MCF 10A (cell line): ENCODE measurements at regions not wholly inside any gene's neighbourhood (a gene's known extent, or its start where the extent isn't known, plus 50 kb on each side); places are given as distances from the start of the nearest gene placed in this dataset.

Experiments used
- BruUV-seq: library from RNA; stranded (reverse); fragments of 400-500 nt; replicated peaks from 2 replicates; lab custom pipeline; 2021; lab: Mats Ljungman, UMichigan
- CTCF ChIA-PET: fragments of 300-600 bp; sonication (Branson Sonifier 250); formaldehyde crosslinking; extraction: SDS; loops from one replicate; lab custom pipeline; 2021; ENCODE audit warnings: antibody characterized with exemption, inconsistent platforms; lab: Yijun Ruan, JAX
- POLR2A ChIA-PET: fragments of 300-600, 350-650 bp; sonication (Branson Sonifier 250); formaldehyde crosslinking; extraction: SDS; loops from one replicate; lab custom pipeline; 2020; ENCODE audit warnings: antibody characterized with exemption, inconsistent platforms; lab: Yijun Ruan, JAX
- DNase-seq: peaks from one replicate; pipeline ENCODE4 v3.0.0-alpha.2; 2018; ENCODE audit not compliant: unreplicated experiment
- H3K27ac Mint-ChIP-seq: one replicate; pipeline ENCODE4 v1.8.0; 2022; ENCODE audit warnings: mild to moderate bottlenecking, low read depth, mixed read lengths; ENCODE audit not compliant: unreplicated experiment
- H3K27me3 Mint-ChIP-seq: one replicate; pipeline ENCODE4 v1.8.0; 2022; ENCODE audit warnings: mixed read lengths; ENCODE audit not compliant: insufficient read depth, unreplicated experiment
- H3K36me3 Mint-ChIP-seq: one replicate; pipeline ENCODE4 v1.8.0; 2022; ENCODE audit warnings: mild to moderate bottlenecking, moderate library complexity, mixed read lengths; ENCODE audit not compliant: insufficient read depth, unreplicated experiment
- H3K4me1 Mint-ChIP-seq: one replicate; pipeline ENCODE4 v1.8.0; 2022; ENCODE audit warnings: mixed read lengths; ENCODE audit not compliant: insufficient read depth, unreplicated experiment
- H3K4me3 Mint-ChIP-seq: one replicate; pipeline ENCODE4 v1.8.0; 2022; ENCODE audit warnings: mild to moderate bottlenecking, moderate library complexity, mixed read lengths; ENCODE audit not compliant: unreplicated experiment
- H3K9me3 Mint-ChIP-seq: one replicate; pipeline ENCODE4 v1.8.0; 2022; ENCODE audit warnings: mixed read lengths; ENCODE audit not compliant: unreplicated experiment
- intact Hi-C: fragments of 100-400 bp; cut with micrococcal nuclease; formaldehyde crosslinking; loops from 2 replicates; pipeline ENCODE4 v1.14.1; 2022
- TF ChIP-seq, protein P1 (sequence below): fragments of 200-600 bp; IDR thresholded peaks from one replicate; pipeline ENCODE4 v1.8.0; 2022; ENCODE audit warnings: antibody characterized with exemption, mild to moderate bottlenecking; ENCODE audit not compliant: unreplicated experiment

DNA sequence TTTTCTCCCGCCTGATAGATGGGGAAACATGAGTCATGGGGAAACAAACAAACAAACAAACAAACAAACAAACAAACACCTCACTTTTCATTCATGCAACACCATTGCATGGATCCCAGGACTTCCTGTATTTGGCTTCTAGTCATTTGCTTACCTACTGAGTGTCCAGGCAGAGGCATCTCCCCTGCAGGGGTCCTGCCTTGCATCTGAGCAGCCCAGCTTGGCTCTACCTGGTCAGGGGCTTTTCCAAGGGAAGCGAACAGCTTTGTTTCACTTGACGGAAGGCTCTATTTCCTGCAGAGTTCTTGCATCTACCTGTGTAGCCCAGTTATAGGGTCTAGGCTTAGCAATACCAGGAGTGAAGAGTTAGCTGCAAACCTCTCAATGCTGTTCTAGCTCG lies 374.2 kb downstream of the GATA3 start:
- ChIA-PET CTCF (interaction anchor here (0.6 kb wide), 1 partner anchor 350 kb away, joined by 3 read pairs; no protein-coding TSS in a partner anchor), POLR2A (no interaction called here)
- intact Hi-C loops: no loop called here
- DNase-seq: no peak
- Mint-ChIP-seq H3K27ac (no peak overlapping the region), H3K4me1 (no peaks in the 10 kb centered on the region), H3K4me3 (no peak overlapping the region), H3K36me3 (no peaks in the 10 kb centered on the region), H3K27me3 (no peaks in the 10 kb centered on the region), H3K9me3 (no peaks in the 10 kb centered on the region)
- no TSS peak for BruUV-seq
- TF ChIP-seq, protein P1, sequence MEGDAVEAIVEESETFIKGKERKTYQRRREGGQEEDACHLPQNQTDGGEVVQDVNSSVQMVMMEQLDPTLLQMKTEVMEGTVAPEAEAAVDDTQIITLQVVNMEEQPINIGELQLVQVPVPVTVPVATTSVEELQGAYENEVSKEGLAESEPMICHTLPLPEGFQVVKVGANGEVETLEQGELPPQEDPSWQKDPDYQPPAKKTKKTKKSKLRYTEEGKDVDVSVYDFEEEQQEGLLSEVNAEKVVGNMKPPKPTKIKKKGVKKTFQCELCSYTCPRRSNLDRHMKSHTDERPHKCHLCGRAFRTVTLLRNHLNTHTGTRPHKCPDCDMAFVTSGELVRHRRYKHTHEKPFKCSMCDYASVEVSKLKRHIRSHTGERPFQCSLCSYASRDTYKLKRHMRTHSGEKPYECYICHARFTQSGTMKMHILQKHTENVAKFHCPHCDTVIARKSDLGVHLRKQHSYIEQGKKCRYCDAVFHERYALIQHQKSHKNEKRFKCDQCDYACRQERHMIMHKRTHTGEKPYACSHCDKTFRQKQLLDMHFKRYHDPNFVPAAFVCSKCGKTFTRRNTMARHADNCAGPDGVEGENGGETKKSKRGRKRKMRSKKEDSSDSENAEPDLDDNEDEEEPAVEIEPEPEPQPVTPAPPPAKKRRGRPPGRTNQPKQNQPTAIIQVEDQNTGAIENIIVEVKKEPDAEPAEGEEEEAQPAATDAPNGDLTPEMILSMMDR: no peak

DNA sequence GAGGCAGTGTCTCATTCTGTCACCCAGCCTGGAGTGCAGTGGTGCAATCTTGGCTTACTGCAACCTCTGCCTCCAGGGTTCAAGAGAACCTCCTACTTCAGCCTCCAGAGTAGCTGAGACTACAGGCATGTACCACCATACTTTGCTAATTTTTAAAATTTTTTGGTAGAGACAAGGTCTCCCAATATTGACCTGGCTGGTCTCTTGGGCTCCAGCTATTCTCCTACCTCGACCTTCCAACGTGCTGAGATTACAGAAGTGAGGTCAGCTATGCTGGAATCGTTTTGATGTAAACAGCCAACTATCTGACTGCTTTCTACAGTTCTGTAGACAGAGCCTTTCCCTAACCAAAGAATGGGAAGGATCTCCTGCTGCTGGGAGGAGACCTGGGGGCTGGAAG lies 375.8 kb downstream of the GATA3 start:
- Mint-ChIP-seq H3K4me1 (peaks cover 6% of the 10 kb centered on the region), H3K27me3 (no peaks in the 10 kb centered on the region), H3K36me3 (no peaks in the 10 kb centered on the region), H3K27ac (no peak overlapping the region), H3K9me3 (no peaks in the 10 kb centered on the region), H3K4me3 (no peak overlapping the region)
- BruUV-seq: no TSS peak
- ChIA-PET POLR2A (interaction anchor here (1.2 kb wide), 1 partner anchor 57 kb away, joined by 3 read pairs; no protein-coding TSS in a partner anchor), CTCF (interaction anchor here (1.3 kb wide), 1 partner anchor 14 kb away, joined by 3 read pairs; no protein-coding TSS in a partner anchor)
- TF ChIP-seq, protein P1: no peak
- no peak for DNase-seq
- intact Hi-C loops: no loop called here

DNA sequence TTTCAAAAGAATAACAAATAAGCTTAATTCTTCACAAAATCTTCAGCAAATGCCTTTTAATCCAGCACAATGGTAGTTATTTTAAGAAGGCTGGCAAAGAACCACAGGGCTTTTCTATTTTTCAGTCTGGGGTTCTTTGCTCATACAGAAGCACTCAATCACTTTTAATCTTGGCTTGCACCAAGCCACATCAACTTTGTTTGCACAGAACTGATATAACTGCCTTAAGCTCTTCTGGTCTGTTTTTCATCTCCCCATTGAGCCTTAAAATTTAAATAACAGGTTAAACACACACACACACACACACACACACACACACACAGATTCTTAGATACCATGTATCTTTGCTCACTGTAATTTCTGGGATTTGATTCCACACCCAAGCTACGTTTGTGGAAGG lies 377.0 kb downstream of the GATA3 start:
- no peaks in the 10 kb centered on the region for H3K27me3 Mint-ChIP-seq
- no peak overlapping the region for H3K27ac Mint-ChIP-seq
- intact Hi-C loops: no loop called here
- DNase-seq: no peak
- POLR2A ChIA-PET: interaction anchor here (0.7 to 0.8 kb wide), 2 partner anchors 120 to 373 kb away, joined by 3 to 4 read pairs; no protein-coding TSS in a partner anchor
- no peak overlapping the region for H3K4me3 Mint-ChIP-seq
- CTCF ChIA-PET: interaction anchor here (0.8 to 1.3 kb wide), 2 partner anchors 13 to 19 kb away, joined by 3 to 4 read pairs; no protein-coding TSS in a partner anchor
- no TSS peak for BruUV-seq
- H3K4me1 Mint-ChIP-seq: peaks cover 13% of the 10 kb centered on the region
- H3K36me3 Mint-ChIP-seq: no peaks in the 10 kb centered on the region
- H3K9me3 Mint-ChIP-seq: no peaks in the 10 kb centered on the region
- TF ChIP-seq, protein P1: no peak

DNA sequence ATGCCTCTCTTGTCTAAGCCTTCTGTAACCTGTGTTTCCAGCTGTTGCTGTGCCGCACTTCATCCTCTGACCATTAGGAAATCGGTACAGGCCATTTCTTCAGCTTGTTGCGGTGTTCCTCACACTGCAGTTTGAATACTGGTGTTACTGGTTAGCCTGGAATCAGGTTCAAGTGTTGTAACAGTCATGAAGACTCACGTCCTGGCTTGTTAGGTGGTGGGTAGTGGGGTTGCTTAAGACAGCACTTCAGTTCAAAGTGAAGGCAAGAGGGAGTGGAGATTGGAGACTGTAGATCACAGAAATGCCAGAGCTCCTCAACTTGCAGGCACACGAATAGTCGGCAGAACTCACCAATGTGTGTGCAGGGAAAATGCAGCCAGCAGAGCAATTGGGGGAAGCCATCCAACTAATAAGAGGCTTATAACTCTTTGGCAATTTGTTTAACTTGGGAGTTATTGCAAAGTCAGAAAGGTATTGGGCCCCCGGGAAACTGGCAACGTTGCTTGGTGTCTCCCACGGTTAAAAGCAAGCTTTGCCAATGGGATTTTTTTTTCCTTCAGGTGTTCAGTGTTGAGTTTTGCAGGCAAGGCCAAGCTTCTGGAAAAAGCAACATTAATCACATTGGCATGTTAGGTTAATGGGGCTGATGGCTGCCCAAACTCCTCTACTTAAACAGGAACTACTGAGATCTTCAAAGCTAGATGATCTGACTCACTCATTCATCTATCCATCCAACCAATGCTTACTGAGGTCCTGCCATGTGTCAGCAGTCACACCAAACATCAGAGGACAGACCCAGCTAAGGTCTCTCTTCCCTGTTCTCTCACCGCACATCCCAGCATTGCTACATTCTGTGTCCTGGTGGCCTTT lies 380.9 kb downstream of the GATA3 start:
- ChIA-PET POLR2A (interaction anchor here (0.6 to 0.9 kb wide), 3 partner anchors 31 to 527 kb away, joined by 3 to 4 read pairs (median 3); no protein-coding TSS in a partner anchor), CTCF (interaction anchor here (0.5 to 0.6 kb wide), 4 partner anchors 42 to 739 kb away, joined by 3 to 5 read pairs (median 4); no protein-coding TSS in a partner anchor)
- DNase-seq: peak; percentile 19
- no peaks in the 10 kb centered on the region for H3K9me3 Mint-ChIP-seq
- no peak overlapping the region for H3K27ac Mint-ChIP-seq
- TF ChIP-seq, protein P1: no peak
- no peak overlapping the region for H3K4me3 Mint-ChIP-seq
- intact Hi-C loops: no loop called here
- BruUV-seq: no TSS peak
- peaks cover 13% of the 10 kb centered on the region for H3K4me1 Mint-ChIP-seq
- peaks cover 6% of the 10 kb centered on the region for H3K27me3 Mint-ChIP-seq
- H3K36me3 Mint-ChIP-seq: no peaks in the 10 kb centered on the region
